Endothelial cell of umbilical vein (primary cell): ENCODE measurements at regions not wholly inside any gene's neighbourhood (a gene's known extent, or its start where the extent isn't known, plus 50 kb on each side); places are given as distances from the start of the nearest gene placed in this dataset.

ENCODE experiments used
- EZH2 ChIP-seq: IDR thresholded peaks from 2 replicates; pipeline ENCODE4 v1.6.1; 2012; ENCODE audit warnings: borderline replicate concordance, low read depth, mild to moderate bottlenecking, moderate library complexity, low read length, inconsistent platforms; ENCODE audit not compliant: severe bottlenecking
- JUN ChIP-seq: IDR thresholded peaks from 2 replicates; pipeline ENCODE4 v1.6.1; 2011; ENCODE audit warnings: borderline replicate concordance, low read depth; ENCODE audit not compliant: insufficient read length, insufficient read depth
- MYC ChIP-seq: IDR thresholded peaks from one replicate; pipeline ENCODE4 v1.6.1; 2011; ENCODE audit warnings: mild to moderate bottlenecking, low read depth, low read length
- POLR2A ChIP-seq: IDR thresholded peaks from 2 replicates; pipeline ENCODE4 v1.6.1; 2012; ENCODE audit warnings: low read depth, mild to moderate bottlenecking, control low read depth, low read length
- POLR2AphosphoS5 ChIP-seq: IDR thresholded peaks from 2 replicates; pipeline ENCODE4 v1.6.1; 2012; ENCODE audit warnings: low read depth, mild to moderate bottlenecking, control low read depth, low read length, moderate library complexity; ENCODE audit not compliant: insufficient read depth
- TF ChIP-seq, protein P1 (sequence below), 2 donors: IDR thresholded peaks; 1 replicate in 1 of 2; 2 replicates in 1 of 2; pipeline ENCODE4 v1.5.1; 2011; ENCODE audit warnings: low read length in 2 of 2, mild to moderate bottlenecking in 2 of 2, moderate library complexity in 2 of 2, control low read depth in 1 of 2, inconsistent platforms in 1 of 2, low read depth in 1 of 2; ENCODE audit not compliant: insufficient read depth in 1 of 2; ENCODE audit errors: extremely low read depth in 1 of 2
- TF ChIP-seq, protein P2 (sequence below): IDR thresholded peaks from 2 replicates; pipeline ENCODE4 v1.6.1; 2011; ENCODE audit not compliant: insufficient read depth, insufficient read length

DNA sequence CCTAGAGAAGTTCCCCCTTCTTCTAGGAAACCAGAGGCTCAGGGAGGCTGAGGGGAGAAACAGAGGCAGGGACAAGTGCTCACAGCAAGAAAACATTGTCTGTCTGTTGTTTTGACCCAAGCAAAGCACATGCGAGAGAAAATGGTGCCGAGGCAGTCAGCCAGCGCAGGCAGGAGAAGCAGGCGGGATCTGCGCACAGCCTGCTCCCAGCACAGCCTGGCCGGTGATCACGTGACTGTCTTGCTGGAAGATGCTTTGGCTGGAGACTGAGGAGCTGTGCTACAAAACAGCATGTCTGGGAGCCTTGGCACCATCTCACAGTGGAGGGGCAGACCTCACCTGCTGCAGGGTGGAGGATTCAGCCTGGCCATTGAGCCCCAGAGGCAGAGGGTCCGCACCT, 93.7 kb upstream of the MYCN start:
- TF ChIP-seq, protein P1, sequence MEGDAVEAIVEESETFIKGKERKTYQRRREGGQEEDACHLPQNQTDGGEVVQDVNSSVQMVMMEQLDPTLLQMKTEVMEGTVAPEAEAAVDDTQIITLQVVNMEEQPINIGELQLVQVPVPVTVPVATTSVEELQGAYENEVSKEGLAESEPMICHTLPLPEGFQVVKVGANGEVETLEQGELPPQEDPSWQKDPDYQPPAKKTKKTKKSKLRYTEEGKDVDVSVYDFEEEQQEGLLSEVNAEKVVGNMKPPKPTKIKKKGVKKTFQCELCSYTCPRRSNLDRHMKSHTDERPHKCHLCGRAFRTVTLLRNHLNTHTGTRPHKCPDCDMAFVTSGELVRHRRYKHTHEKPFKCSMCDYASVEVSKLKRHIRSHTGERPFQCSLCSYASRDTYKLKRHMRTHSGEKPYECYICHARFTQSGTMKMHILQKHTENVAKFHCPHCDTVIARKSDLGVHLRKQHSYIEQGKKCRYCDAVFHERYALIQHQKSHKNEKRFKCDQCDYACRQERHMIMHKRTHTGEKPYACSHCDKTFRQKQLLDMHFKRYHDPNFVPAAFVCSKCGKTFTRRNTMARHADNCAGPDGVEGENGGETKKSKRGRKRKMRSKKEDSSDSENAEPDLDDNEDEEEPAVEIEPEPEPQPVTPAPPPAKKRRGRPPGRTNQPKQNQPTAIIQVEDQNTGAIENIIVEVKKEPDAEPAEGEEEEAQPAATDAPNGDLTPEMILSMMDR (IDR thresholded peaks at IDR 0.05; ENCODE audit: extremely low read depth in 1 of 2, insufficient read depth in 1 of 2, low read depth in 1 of 2, low read length in 2 of 2): no peak
- no peak for TF ChIP-seq POLR2AphosphoS5
- no peak for TF ChIP-seq POLR2A
- TF ChIP-seq EZH2: no peak
- TF ChIP-seq, protein P2, sequence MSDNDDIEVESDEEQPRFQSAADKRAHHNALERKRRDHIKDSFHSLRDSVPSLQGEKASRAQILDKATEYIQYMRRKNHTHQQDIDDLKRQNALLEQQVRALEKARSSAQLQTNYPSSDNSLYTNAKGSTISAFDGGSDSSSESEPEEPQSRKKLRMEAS: no peak
- TF ChIP-seq JUN: no peak
- TF ChIP-seq MYC: no peak
